Duodenal mucosa (tissue), 2 donors: ENCODE measurements at regions not wholly inside any gene's neighbourhood (a gene's known extent, or its start where the extent isn't known, plus 50 kb on each side); places are given as distances from the start of the nearest gene placed in this dataset.

Experiments
- H3K27ac ChIP-seq: one replicate; pipeline ENCODE4 v1.7.0; 2013; ENCODE audit warnings: low read depth, low read length
- H3K27me3 ChIP-seq, 2 donors: one replicate each; pipeline ENCODE4 v1.7.0; 2013; ENCODE audit warnings: low read length in 2 of 2, control low read depth in 1 of 2; ENCODE audit not compliant: insufficient read depth in 2 of 2, control insufficient read depth in 1 of 2
- H3K36me3 ChIP-seq, 2 donors: one replicate each; pipeline ENCODE4 v1.7.0; 2013; ENCODE audit warnings: low read length in 2 of 2, control low read depth in 1 of 2; ENCODE audit not compliant: insufficient read depth in 2 of 2, control insufficient read depth in 1 of 2
- H3K4me1 ChIP-seq, 2 donors: one replicate each; pipeline ENCODE4 v1.7.0; 2013; ENCODE audit warnings: low read length in 2 of 2, control low read depth in 1 of 2; ENCODE audit not compliant: insufficient read depth in 2 of 2, control insufficient read depth in 1 of 2
- H3K4me3 ChIP-seq, 2 donors: one replicate each; pipeline ENCODE4 v1.7.0; 2013; ENCODE audit warnings: low read length in 2 of 2, low read depth in 1 of 2
- H3K9ac ChIP-seq, 2 donors: one replicate each; pipeline ENCODE4 v1.7.0; 2013; ENCODE audit warnings: low read length in 2 of 2, low read depth in 1 of 2
- H3K9me3 ChIP-seq, 2 donors: one replicate each; pipeline ENCODE4 v1.7.0; 2013; ENCODE audit warnings: low read length in 2 of 2, control low read depth in 1 of 2; ENCODE audit not compliant: control insufficient read depth in 1 of 2

- no peak overlapping the region for H3K27ac ChIP-seq
- H3K4me1 ChIP-seq = no peaks in the 10 kb centered on the region
- no peaks in the 10 kb centered on the region for H3K36me3 ChIP-seq
- no peak overlapping the region for H3K4me3 ChIP-seq
- H3K27me3 ChIP-seq = no peaks in the 10 kb centered on the region
- H3K9ac ChIP-seq = no peak overlapping the region
- no peaks in the 10 kb centered on the region for H3K9me3 ChIP-seq
Measured at GRCh38 chr18:52275817-52276216, 64.2 kb upstream of the DCC start.

- Histone ChIP-seq H3K4me1 (no peaks in the 10 kb centered on the region), H3K9me3 (no peaks in the 10 kb centered on the region), H3K9ac (no peak overlapping the region), H3K4me3 (no peak overlapping the region), H3K36me3 (no peaks in the 10 kb centered on the region), H3K27ac (no peak overlapping the region), H3K27me3 (no peaks in the 10 kb centered on the region)
Measured at GRCh38 chr18:52277785-52278184, 62.2 kb upstream of the DCC start.

- no peak overlapping the region for H3K9ac ChIP-seq
- H3K9me3 ChIP-seq = no peaks in the 10 kb centered on the region
- H3K4me1 ChIP-seq = no peaks in the 10 kb centered on the region
- no peaks in the 10 kb centered on the region for H3K27me3 ChIP-seq
- H3K4me3 ChIP-seq = no peak overlapping the region
- H3K27ac ChIP-seq = no peak overlapping the region
- H3K36me3 ChIP-seq = no peaks in the 10 kb centered on the region
Measured at GRCh38 chr18:52278191-52278590, 61.8 kb upstream of the DCC start.

GRCh38 chr18:52280702-52281101 is 59.3 kb upstream of the DCC start:
- no peak overlapping the region for H3K9ac ChIP-seq
- H3K27ac ChIP-seq = no peak overlapping the region
- no peaks in the 10 kb centered on the region for H3K36me3 ChIP-seq
- H3K9me3 ChIP-seq = no peaks in the 10 kb centered on the region
- no peaks in the 10 kb centered on the region for H3K27me3 ChIP-seq
- H3K4me1 ChIP-seq = no peaks in the 10 kb centered on the region
- no peak overlapping the region for H3K4me3 ChIP-seq

GRCh38 chr18:52283927-52284326 is 56.1 kb upstream of the DCC start:
- H3K9ac ChIP-seq = no peak overlapping the region
- no peaks in the 10 kb centered on the region for H3K4me1 ChIP-seq
- no peaks in the 10 kb centered on the region for H3K36me3 ChIP-seq
- H3K9me3 ChIP-seq = no peaks in the 10 kb centered on the region
- H3K4me3 ChIP-seq = no peak overlapping the region
- no peak overlapping the region for H3K27ac ChIP-seq
- H3K27me3 ChIP-seq = no peaks in the 10 kb centered on the region

GRCh38 chr18:52286675-52287074 is 53.3 kb upstream of the DCC start:
- Histone ChIP-seq H3K27me3 (no peaks in the 10 kb centered on the region), H3K4me3 (no peak overlapping the region), H3K36me3 (no peaks in the 10 kb centered on the region), H3K27ac (no peak overlapping the region), H3K4me1 (no peaks in the 10 kb centered on the region), H3K9me3 (no peaks in the 10 kb centered on the region), H3K9ac (no peak overlapping the region)

- no peaks in the 10 kb centered on the region for H3K4me1 ChIP-seq
- no peaks in the 10 kb centered on the region for H3K9me3 ChIP-seq
- H3K27ac ChIP-seq = no peak overlapping the region
- H3K36me3 ChIP-seq = no peaks in the 10 kb centered on the region
- H3K9ac ChIP-seq = no peak overlapping the region
- H3K4me3 ChIP-seq = no peak overlapping the region
- H3K27me3 ChIP-seq = no peaks in the 10 kb centered on the region
Measured at GRCh38 chr18:52287151-52287550, 52.8 kb upstream of the DCC start.

GRCh38 chr18:52288403-52289004 is 51.5 kb upstream of the DCC start:
- H3K36me3 ChIP-seq = no peaks in the 10 kb centered on the region
- no peak overlapping the region for H3K9ac ChIP-seq
- H3K4me3 ChIP-seq = no peak overlapping the region
- no peaks in the 10 kb centered on the region for H3K4me1 ChIP-seq
- H3K27ac ChIP-seq = no peak overlapping the region
- no peaks in the 10 kb centered on the region for H3K27me3 ChIP-seq
- H3K9me3 ChIP-seq = no peaks in the 10 kb centered on the region

- Histone ChIP-seq H3K4me1 (no peaks in the 10 kb centered on the region), H3K4me3 (no peak overlapping the region), H3K9ac (no peak overlapping the region), H3K27ac (no peak overlapping the region), H3K9me3 (no peaks in the 10 kb centered on the region), H3K36me3 (no peaks in the 10 kb centered on the region), H3K27me3 (no peaks in the 10 kb centered on the region)
Measured at GRCh38 chr18:52289392-52289791, 50.6 kb upstream of the DCC start.
